ENCODE measurements at regions not wholly inside any gene's neighbourhood (a gene's known extent, or its start where the extent isn't known, plus 50 kb on each side); places are given as distances from the start of the nearest gene placed in this dataset.

GRCh38 chr5:174489215-174489614 lies 235.2 kb upstream of the MSX2 start (continued):
- no peak for TF ChIP-seq HNF4A (conservative IDR thresholded peaks at IDR 0.05)
- TF ChIP-seq RAD21 (IDR thresholded peaks at IDR 0.05), result no peak
- TF ChIP-seq TAF1 (conservative IDR thresholded peaks at IDR 0.05), result no peak
- TF ChIP-seq FOXA2 (IDR thresholded peaks at IDR 0.05), result no peak

GRCh38 chr5:174489920-174490597 lies 234.3 kb upstream of the MSX2 start:
- H3K27ac ChIP-seq (ENCODE audit: low read depth in 1 of 2, low read length in 2 of 2), result no peak overlapping the region
- 74% methylated on average over 9 of the region's 9 CpGs for WGBS
- H3K9ac ChIP-seq (ENCODE audit: low read depth in 1 of 2, low read length in 2 of 2), result no peak overlapping the region
- H3K4me1 ChIP-seq (ENCODE audit: control insufficient read depth in 4 of 4, insufficient read depth in 4 of 4, low read length in 3 of 4), result no peaks in the 10 kb centered on the region
- H3K9me3 ChIP-seq (ENCODE audit: control insufficient read depth in 4 of 4, low read length in 3 of 4), result peaks cover 0 to 8% (median 1%) of the 10 kb centered on the region in 4 donors
- no peak for DNase-seq (ENCODE audit: low spot score)
- H3K36me3 ChIP-seq (ENCODE audit: control insufficient read depth in 4 of 4, insufficient read depth in 3 of 4, low read depth in 1 of 4, low read length in 3 of 4), result no peaks in the 10 kb centered on the region
- no peak for TF ChIP-seq NR2F2 (IDR thresholded peaks at IDR 0.05)
- no peak for TF ChIP-seq REST (IDR thresholded peaks at IDR 0.05)
- no peak for TF ChIP-seq EGR1 (IDR thresholded peaks at IDR 0.05; ENCODE audit: low read depth in 2 of 2)
- TF ChIP-seq HNF4A (conservative IDR thresholded peaks at IDR 0.05), result no peak
- TF ChIP-seq YY1 (IDR thresholded peaks at IDR 0.05), result no peak
- no peak for TF ChIP-seq ZBTB33 (IDR thresholded peaks at IDR 0.05)
- H3K27me3 ChIP-seq (ENCODE audit: control insufficient read depth in 4 of 4, insufficient read depth in 4 of 4, low read length in 3 of 4), result peaks cover 0 to 3% (median 0%) of the 10 kb centered on the region in 4 donors
- no peak overlapping the region for H3K4me3 ChIP-seq (ENCODE audit: low read depth in 1 of 3, low read length in 3 of 3)

- Histone ChIP-seq H3K36me3 (ENCODE audit: control insufficient read depth in 4 of 4, insufficient read depth in 3 of 4, low read depth in 1 of 4, low read length in 3 of 4) (no peaks in the 10 kb centered on the region), H3K9me3 (ENCODE audit: control insufficient read depth in 4 of 4, low read length in 3 of 4) (peaks cover 0 to 6% (median under 1%) of the 10 kb centered on the region in 4 donors), H3K4me3 (ENCODE audit: low read depth in 1 of 3, low read length in 3 of 3) (no peak overlapping the region), H3K27me3 (ENCODE audit: control insufficient read depth in 4 of 4, insufficient read depth in 4 of 4, low read length in 3 of 4) (peaks cover 0 to 3% (median 0%) of the 10 kb centered on the region in 4 donors), H3K9ac (ENCODE audit: low read depth in 1 of 2, low read length in 2 of 2) (no peak overlapping the region), H3K4me1 (ENCODE audit: control insufficient read depth in 4 of 4, insufficient read depth in 4 of 4, low read length in 3 of 4) (no peaks in the 10 kb centered on the region), H3K27ac (ENCODE audit: low read depth in 1 of 2, low read length in 2 of 2) (no peak overlapping the region)
- TF ChIP-seq RXRA (IDR thresholded peaks at IDR 0.05), result no peak
- no peak for TF ChIP-seq SP1 (IDR thresholded peaks at IDR 0.05)
- no peak for TF ChIP-seq ZBTB33 (IDR thresholded peaks at IDR 0.05)
- 53% methylated on average over 4 of the region's 4 CpGs for WGBS
- DNase-seq (ENCODE audit: low spot score), result no peak
Measured at GRCh38 chr5:174490728-174491127, 233.7 kb upstream of the MSX2 start.
